MCF 10A (cell line): ENCODE measurements at regions not wholly inside any gene's neighbourhood (a gene's known extent, or its start where the extent isn't known, plus 50 kb on each side); places are given as distances from the start of the nearest gene placed in this dataset.

Source experiments
- BruUV-seq: library from RNA; stranded (reverse); fragments of 400-500 nt; replicated peaks from 2 replicates; lab custom pipeline; 2021; lab: Mats Ljungman, UMichigan
- CTCF ChIA-PET: fragments of 300-600 bp; sonication (Branson Sonifier 250); formaldehyde crosslinking; extraction: SDS; loops from one replicate; lab custom pipeline; 2021; ENCODE audit warnings: antibody characterized with exemption, inconsistent platforms; lab: Yijun Ruan, JAX
- POLR2A ChIA-PET: fragments of 300-600, 350-650 bp; sonication (Branson Sonifier 250); formaldehyde crosslinking; extraction: SDS; loops from one replicate; lab custom pipeline; 2020; ENCODE audit warnings: antibody characterized with exemption, inconsistent platforms; lab: Yijun Ruan, JAX
- DNase-seq: peaks from one replicate; pipeline ENCODE4 v3.0.0-alpha.2; 2018; ENCODE audit not compliant: unreplicated experiment
- H3K27ac Mint-ChIP-seq: one replicate; pipeline ENCODE4 v1.8.0; 2022; ENCODE audit warnings: mild to moderate bottlenecking, low read depth, mixed read lengths; ENCODE audit not compliant: unreplicated experiment
- H3K27me3 Mint-ChIP-seq: one replicate; pipeline ENCODE4 v1.8.0; 2022; ENCODE audit warnings: mixed read lengths; ENCODE audit not compliant: insufficient read depth, unreplicated experiment
- H3K36me3 Mint-ChIP-seq: one replicate; pipeline ENCODE4 v1.8.0; 2022; ENCODE audit warnings: mild to moderate bottlenecking, moderate library complexity, mixed read lengths; ENCODE audit not compliant: insufficient read depth, unreplicated experiment
- H3K4me1 Mint-ChIP-seq: one replicate; pipeline ENCODE4 v1.8.0; 2022; ENCODE audit warnings: mixed read lengths; ENCODE audit not compliant: insufficient read depth, unreplicated experiment
- H3K4me3 Mint-ChIP-seq: one replicate; pipeline ENCODE4 v1.8.0; 2022; ENCODE audit warnings: mild to moderate bottlenecking, moderate library complexity, mixed read lengths; ENCODE audit not compliant: unreplicated experiment
- H3K9me3 Mint-ChIP-seq: one replicate; pipeline ENCODE4 v1.8.0; 2022; ENCODE audit warnings: mixed read lengths; ENCODE audit not compliant: unreplicated experiment
- CTCF ChIP-seq: fragments of 200-600 bp; IDR thresholded peaks from one replicate; pipeline ENCODE4 v1.8.0; 2022; ENCODE audit warnings: antibody characterized with exemption, mild to moderate bottlenecking; ENCODE audit not compliant: unreplicated experiment
- intact Hi-C: fragments of 100-400 bp; cut with micrococcal nuclease; formaldehyde crosslinking; loops from 2 replicates; pipeline ENCODE4 v1.14.1; 2022

- POLR2A ChIA-PET: interaction anchor here (0.8 kb wide), 1 partner anchor 15 kb away, joined by 3 read pairs; no protein-coding TSS in a partner anchor
- CTCF ChIA-PET: interaction anchor here (0.7 to 4.3 kb wide), 2 partner anchors 12 to 976 kb away, joined by 5 to 22 read pairs; no protein-coding TSS in a partner anchor
- DNase-seq: no peak
- Mint-ChIP-seq H3K27ac (no peak overlapping the region), H3K9me3 (no peaks in the 10 kb centered on the region), H3K4me1 (peaks cover 13% of the 10 kb centered on the region), H3K27me3 (no peaks in the 10 kb centered on the region), H3K4me3 (no peak overlapping the region), H3K36me3 (no peaks in the 10 kb centered on the region)
- BruUV-seq: no TSS peak
- TF ChIP-seq CTCF: no peak
- intact Hi-C loops: loop anchor here (10.0 kb wide), 1 partner anchor 1408 kb away; no protein-coding TSS in a partner anchor
These were observed 361.3 kb upstream of the BTBD3 start for GRCh38 chr20:11556410-11556809.

GRCh38 chr20:11564491-11564890 is 353.2 kb upstream of the BTBD3 start:
- H3K36me3 Mint-ChIP-seq: no peaks in the 10 kb centered on the region
- no peak overlapping the region for H3K27ac Mint-ChIP-seq
- ChIA-PET POLR2A (no interaction called here), CTCF (interaction anchor here (0.6 kb wide), 1 partner anchor 1092 kb away, joined by 3 read pairs; no protein-coding TSS in a partner anchor)
- H3K4me3 Mint-ChIP-seq: no peak overlapping the region
- no peak for TF ChIP-seq CTCF
- H3K9me3 Mint-ChIP-seq: no peaks in the 10 kb centered on the region
- no peaks in the 10 kb centered on the region for H3K4me1 Mint-ChIP-seq
- peaks cover 37% of the 10 kb centered on the region for H3K27me3 Mint-ChIP-seq
- no TSS peak for BruUV-seq
- intact Hi-C loops: no loop called here
- DNase-seq: no peak

GRCh38 chr20:11569163-11569562 is 348.5 kb upstream of the BTBD3 start:
- H3K27ac Mint-ChIP-seq: no peak overlapping the region
- no peaks in the 10 kb centered on the region for H3K36me3 Mint-ChIP-seq
- DNase-seq: no peak
- CTCF ChIA-PET: interaction anchor here (0.9 to 1.4 kb wide), 2 partner anchors 8 to 25 kb away, joined by 5 read pairs; no protein-coding TSS in a partner anchor
- no peaks in the 10 kb centered on the region for H3K9me3 Mint-ChIP-seq
- peaks cover 42% of the 10 kb centered on the region for H3K27me3 Mint-ChIP-seq
- POLR2A ChIA-PET: no interaction called here
- no TSS peak for BruUV-seq
- no peak for TF ChIP-seq CTCF
- intact Hi-C loops: no loop called here
- H3K4me3 Mint-ChIP-seq: no peak overlapping the region
- no peaks in the 10 kb centered on the region for H3K4me1 Mint-ChIP-seq

- no peaks in the 10 kb centered on the region for H3K4me1 Mint-ChIP-seq
- TF ChIP-seq CTCF: no peak
- H3K4me3 Mint-ChIP-seq: no peak overlapping the region
- DNase-seq: no peak
- no TSS peak for BruUV-seq
- H3K9me3 Mint-ChIP-seq: no peaks in the 10 kb centered on the region
- no peaks in the 10 kb centered on the region for H3K36me3 Mint-ChIP-seq
- H3K27me3 Mint-ChIP-seq: peaks cover 15% of the 10 kb centered on the region
- intact Hi-C loops: no loop called here
- POLR2A ChIA-PET: no interaction called here
- no peak overlapping the region for H3K27ac Mint-ChIP-seq
- CTCF ChIA-PET: interaction anchor here (2.0 kb wide), 1 partner anchor 13 kb away, joined by 5 read pairs; no protein-coding TSS in a partner anchor
These were observed 344.2 kb upstream of the BTBD3 start for GRCh38 chr20:11573507-11573906.
